SK-N-SH treated with all-trans-retinoic acid at 6 μM for 48 hours (cell line): ENCODE measurements at regions not wholly inside any gene's neighbourhood (a gene's known extent, or its start where the extent isn't known, plus 50 kb on each side); places are given as distances from the start of the nearest gene placed in this dataset.

Experiments
- ATAC-seq: fragments of 200-7000 bp; cut with Tn5 transposase; 3 replicates; pipeline ENCODE4 v1.9.1; 2020; ENCODE audit warnings: mild to moderate bottlenecking, moderate library complexity
- ARNTL ChIP-seq: fragments of 450-650 bp; formaldehyde crosslinking; IDR thresholded peaks from 2 replicates; pipeline ENCODE4 v1.5.0; 2020; ENCODE audit warnings: low read depth, mild to moderate bottlenecking, moderate library complexity, borderline replicate concordance
- BACH2 ChIP-seq: fragments of 250-450 bp; sonication (Bioruptor Pico); IDR thresholded peaks from 2 replicates; pipeline ENCODE4 v1.9.0; 2021; ENCODE audit warnings: mild to moderate bottlenecking, borderline replicate concordance
- CREB5 ChIP-seq: fragments of 250-450 bp; sonication (Bioruptor Pico); IDR thresholded peaks from 2 replicates; pipeline ENCODE4 v1.5.1; 2020; ENCODE audit warnings: low read depth, mild to moderate bottlenecking, moderate library complexity
- CSDC2 ChIP-seq: fragments of 250-450 bp; sonication (Bioruptor Pico); IDR thresholded peaks from 2 replicates; pipeline ENCODE4 v1.5.0; 2020; ENCODE audit warnings: mild to moderate bottlenecking, moderate library complexity
- CSRNP3 ChIP-seq: fragments of 250-450 bp; sonication (Bioruptor Pico); IDR thresholded peaks from 2 replicates; pipeline ENCODE4 v1.5.1; 2021; ENCODE audit warnings: mild to moderate bottlenecking, moderate library complexity
- ESRRG ChIP-seq: fragments of 250-450 bp; sonication (Bioruptor Pico); IDR thresholded peaks from 2 replicates; pipeline ENCODE4 v1.6.1; 2021; ENCODE audit warnings: mild to moderate bottlenecking
- GLIS3 ChIP-seq: fragments of 250-450 bp; sonication (Bioruptor Pico); IDR thresholded peaks from 2 replicates; pipeline ENCODE4 v1.5.0; 2020; ENCODE audit warnings: mild to moderate bottlenecking, moderate library complexity
- ISL1 ChIP-seq: fragments of 250-450 bp; sonication (Bioruptor Pico); IDR thresholded peaks from 2 replicates; pipeline ENCODE4 v2.1.2; 2022; ENCODE audit warnings: mild to moderate bottlenecking, moderate library complexity
- OSR1 ChIP-seq: fragments of 250-450 bp; sonication (Bioruptor Pico); IDR thresholded peaks from 2 replicates; pipeline ENCODE4 v1.8.0; 2022; ENCODE audit warnings: moderate library complexity, mild to moderate bottlenecking, inconsistent platforms
- PATZ1 ChIP-seq: fragments of 250-450 bp; sonication (Bioruptor Pico); IDR thresholded peaks from 2 replicates; pipeline ENCODE4 v1.8.0; 2020; ENCODE audit warnings: mild to moderate bottlenecking, moderate library complexity, borderline replicate concordance
- POU6F1 ChIP-seq: fragments of 250-450 bp; sonication (Bioruptor Pico); IDR thresholded peaks from 2 replicates; pipeline ENCODE4 v1.8.0; 2021; ENCODE audit warnings: low read depth, mild to moderate bottlenecking, moderate library complexity, borderline replicate concordance
- PPARA ChIP-seq: fragments of 250-450 bp; sonication (Bioruptor Pico); IDR thresholded peaks from 2 replicates; pipeline ENCODE4 v1.5.0; 2020; ENCODE audit warnings: mild to moderate bottlenecking, borderline replicate concordance
- RARB ChIP-seq: fragments of 250-450 bp; sonication (Bioruptor Pico); IDR thresholded peaks from 2 replicates; pipeline ENCODE4 v1.8.0; 2021; ENCODE audit warnings: mild to moderate bottlenecking, moderate library complexity
- SNAI2 ChIP-seq: fragments of 250-450 bp; sonication (Bioruptor Pico); IDR thresholded peaks from 2 replicates; pipeline ENCODE4 v1.5.0; 2020; ENCODE audit warnings: mild to moderate bottlenecking, moderate library complexity
- TCF4 ChIP-seq: fragments of 250-450 bp; sonication (Bioruptor Pico); IDR thresholded peaks from 2 replicates; pipeline ENCODE4 v1.8.0; 2021; ENCODE audit warnings: mild to moderate bottlenecking, moderate library complexity, borderline replicate concordance
- TOX ChIP-seq: fragments of 250-450 bp; sonication (Bioruptor Pico); IDR thresholded peaks from 2 replicates; pipeline ENCODE4 v1.8.0; 2021; ENCODE audit warnings: mild to moderate bottlenecking, moderate library complexity, borderline replicate concordance
- TSHZ2 ChIP-seq: fragments of 250-450 bp; sonication (Bioruptor Pico); IDR thresholded peaks from 2 replicates; pipeline ENCODE4 v1.5.0; 2020; ENCODE audit warnings: mild to moderate bottlenecking, moderate library complexity
- ZC3H10 ChIP-seq: fragments of 250-450 bp; sonication (Bioruptor Pico); IDR thresholded peaks from 2 replicates; pipeline ENCODE4 v1.5.1; 2021; ENCODE audit warnings: mild to moderate bottlenecking, moderate library complexity
- ZFP3 ChIP-seq: fragments of 250-450 bp; sonication (Bioruptor Pico); IDR thresholded peaks from 2 replicates; pipeline ENCODE4 v1.5.0; 2020; ENCODE audit warnings: mild to moderate bottlenecking, moderate library complexity
- ZFP30 ChIP-seq: fragments of 450-650 bp; formaldehyde crosslinking; IDR thresholded peaks from 2 replicates; pipeline ENCODE4 v1.5.0; 2022; ENCODE audit warnings: mild to moderate bottlenecking, moderate library complexity
- ZNF70 ChIP-seq: fragments of 450-650 bp; formaldehyde crosslinking; IDR thresholded peaks from 2 replicates; pipeline ENCODE4 v1.5.0; 2020; ENCODE audit warnings: mild to moderate bottlenecking, moderate library complexity
- ZNF8 ChIP-seq: fragments of 450-650 bp; formaldehyde crosslinking; IDR thresholded peaks from 2 replicates; pipeline ENCODE4 v1.5.0; 2020; ENCODE audit warnings: mild to moderate bottlenecking, moderate library complexity

- no peak for TF ChIP-seq TSHZ2
These were observed 317.8 kb upstream of the ZNF521 start (continued) for GRCh38 chr18:25669741-25670140.

GRCh38 chr18:25662272-25662671 lies 310.3 kb upstream of the ZNF521 start:
- TF ChIP-seq ZNF8 (CRISPR knock-in tag) (no peak), CREB5 (CRISPR knock-in tag) (no peak), TOX (no peak), ESRRG (CRISPR knock-in tag) (no peak), CSRNP3 (no peak), RARB (CRISPR knock-in tag) (no peak)

GRCh38 chr18:25661831-25662230 lies 309.9 kb upstream of the ZNF521 start:
- ATAC-seq, result no peak
- TF ChIP-seq TCF4, result no peak
- no peak for TF ChIP-seq ISL1 (CRISPR knock-in tag)
- TF ChIP-seq ESRRG (CRISPR knock-in tag), result no peak
- no peak for TF ChIP-seq POU6F1
- TF ChIP-seq PPARA (CRISPR knock-in tag), result no peak
- TF ChIP-seq TSHZ2, result no peak
- TF ChIP-seq ZNF70 (CRISPR knock-in tag), result no peak
- no peak for TF ChIP-seq ZNF8 (CRISPR knock-in tag)
- no peak for TF ChIP-seq ARNTL
- no peak for TF ChIP-seq OSR1 (CRISPR knock-in tag)
- no peak for TF ChIP-seq CSDC2 (CRISPR knock-in tag)
- no peak for TF ChIP-seq BACH2 (CRISPR knock-in tag)
- TF ChIP-seq ZFP3, result no peak
- TF ChIP-seq CSRNP3, result no peak
- no peak for TF ChIP-seq TOX
- no peak for TF ChIP-seq GLIS3 (CRISPR knock-in tag)
- no peak for TF ChIP-seq ZFP30 (CRISPR knock-in tag)
- TF ChIP-seq ZC3H10 (CRISPR knock-in tag), result no peak
- TF ChIP-seq SNAI2 (CRISPR knock-in tag), result no peak
- TF ChIP-seq PATZ1 (CRISPR knock-in tag), result no peak

More at GRCh38 chr18:25662272-25662671, 310.3 kb upstream of the ZNF521 start:
- no peak for ATAC-seq
